Activated T-helper 1 cell treated with anti-CD3 and anti-CD28 coated beads, Interleukin-12 subunit alpha, Interleukin-12 subunit beta, Interleukin-2, Interleukin-4 antibody, amounts not matched to agents 30 ng/mL and 10 ng/mL and 1 ng/mL, durations not matched to agents 14 hours and 24 hours and 36 hours (primary cell): ENCODE measurements at regions not wholly inside any gene's neighbourhood (a gene's known extent, or its start where the extent isn't known, plus 50 kb on each side); places are given as distances from the start of the nearest gene placed in this dataset.
"Not testable (repeated sequence)": the region's sequence is repeated elsewhere in the genome, so short reads cannot be mapped to it uniquely, and the experiment has no call there.

ENCODE experiments used
- DNase-seq: peaks from one replicate; pipeline ENCODE4 v3.0.0; 2021; ENCODE audit warnings: low spot score
- H3K27ac Mint-ChIP-seq: one replicate; pipeline ENCODE4 v1.8.0; 2021; ENCODE audit warnings: mild to moderate bottlenecking, mixed read lengths
- H3K27me3 Mint-ChIP-seq: one replicate; pipeline ENCODE4 v1.8.0; 2022; ENCODE audit warnings: mild to moderate bottlenecking, moderate library complexity, mixed read lengths; ENCODE audit not compliant: insufficient read depth
- H3K36me3 Mint-ChIP-seq: one replicate; pipeline ENCODE4 v1.8.0; 2021; ENCODE audit warnings: low read depth, mixed read lengths
- H3K4me1 Mint-ChIP-seq: one replicate; pipeline ENCODE4 v1.8.0; 2021; ENCODE audit warnings: low read depth, mixed read lengths
- H3K4me3 Mint-ChIP-seq: one replicate; pipeline ENCODE4 v1.8.0; 2021; ENCODE audit warnings: mild to moderate bottlenecking, moderate library complexity, mixed read lengths
- H3K9me3 Mint-ChIP-seq: one replicate; pipeline ENCODE4 v1.8.0; 2021; ENCODE audit warnings: mixed read lengths
- intact Hi-C: fragments of 100-400 bp; cut with micrococcal nuclease; formaldehyde crosslinking; loops from one replicate; pipeline ENCODE4 v1.15.1; 2024

DNA sequence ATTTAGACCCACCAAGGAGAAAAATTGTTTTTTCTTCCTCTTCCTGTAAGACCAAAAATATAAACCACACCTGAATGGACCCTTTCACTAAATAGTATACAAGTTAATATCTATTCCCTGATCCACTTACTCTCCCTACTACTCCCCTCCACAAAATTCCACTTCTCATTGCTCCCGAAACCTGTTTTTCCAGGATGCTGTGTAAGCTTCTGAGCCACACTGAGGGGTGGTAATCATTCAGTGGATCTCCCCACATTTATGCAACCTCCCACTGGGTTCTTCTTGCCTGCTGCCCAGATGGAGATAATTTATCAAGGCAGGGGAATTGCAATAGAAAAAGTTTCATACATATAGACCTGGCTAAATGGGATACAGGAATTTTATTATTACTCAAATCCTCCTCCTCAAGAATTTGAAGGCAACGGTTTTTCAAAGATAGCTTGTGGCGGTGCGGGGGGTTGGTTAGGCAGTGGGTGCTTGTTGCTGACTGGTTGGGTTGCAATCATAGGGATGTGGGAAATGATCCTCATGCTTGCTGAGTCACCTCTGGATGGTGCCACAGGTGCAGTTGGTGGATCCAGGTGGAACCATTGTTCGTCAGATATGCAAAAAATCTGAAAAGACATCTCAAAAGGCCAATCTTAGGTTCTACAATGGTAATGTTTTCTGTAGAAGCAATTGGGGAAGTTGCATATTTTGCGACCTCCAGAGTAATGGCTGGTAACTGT, 970.3 kb downstream of the CNTNAP5 start:
- intact Hi-C loops = no loop called here
- Mint-ChIP-seq H3K27ac (no peak overlapping the region), H3K36me3 (no peaks in the 10 kb centered on the region), H3K27me3 (no peaks in the 10 kb centered on the region), H3K4me3 (no peak overlapping the region), H3K9me3 (no peaks in the 10 kb centered on the region), H3K4me1 (no peaks in the 10 kb centered on the region)
- no peak for DNase-seq

DNA sequence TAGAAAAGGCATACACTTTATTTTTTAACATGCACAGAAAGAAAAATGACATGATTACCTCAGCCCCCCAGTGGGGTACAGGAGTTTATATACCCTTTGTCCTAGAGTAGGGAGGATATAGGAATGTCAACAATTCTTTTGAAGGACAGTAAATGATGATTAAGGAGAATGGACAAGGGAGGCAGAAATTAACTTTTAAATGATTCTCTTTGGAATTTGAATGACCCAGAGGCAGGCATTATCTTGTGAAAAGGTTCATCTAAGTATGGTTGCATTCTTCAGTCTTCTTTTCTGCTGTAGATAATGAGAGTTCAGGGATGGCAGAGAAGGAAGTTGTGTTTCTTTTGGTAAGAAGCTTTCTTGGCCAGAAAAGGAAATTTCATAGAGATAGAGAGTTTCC, 971.3 kb downstream of the CNTNAP5 start:
- DNase-seq = no peak
- Mint-ChIP-seq H3K9me3 (peaks cover 2% of the 10 kb centered on the region), H3K36me3 (no peaks in the 10 kb centered on the region), H3K27me3 (no peaks in the 10 kb centered on the region), H3K27ac (no peak overlapping the region), H3K4me1 (no peaks in the 10 kb centered on the region), H3K4me3 (no peak overlapping the region)
- intact Hi-C loops = no loop called here

DNA sequence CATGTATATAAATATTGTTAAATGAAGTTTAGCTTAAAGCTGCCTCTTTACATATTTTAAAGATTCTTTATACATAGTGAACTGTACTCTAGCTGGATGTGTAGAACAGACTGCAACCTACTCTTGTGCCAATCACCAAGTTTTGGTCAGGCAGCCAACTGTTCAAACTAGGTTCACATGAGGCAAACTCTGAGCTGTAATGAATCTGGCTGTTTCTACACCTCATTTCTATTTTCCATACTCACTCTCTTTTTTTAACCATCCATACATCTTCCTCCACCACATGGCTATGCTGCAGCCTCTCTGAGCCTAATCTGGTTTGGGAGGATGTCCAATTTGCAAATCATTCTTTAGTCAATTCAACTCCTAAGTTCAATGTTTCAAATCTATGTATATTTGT, 974.8 kb downstream of the CNTNAP5 start:
- intact Hi-C loops = no loop called here
- no peak for DNase-seq
- Mint-ChIP-seq H3K27ac (no peak overlapping the region), H3K4me3 (no peak overlapping the region), H3K4me1 (no peaks in the 10 kb centered on the region), H3K9me3 (peaks cover 6% of the 10 kb centered on the region), H3K36me3 (no peaks in the 10 kb centered on the region), H3K27me3 (no peaks in the 10 kb centered on the region)

DNA sequence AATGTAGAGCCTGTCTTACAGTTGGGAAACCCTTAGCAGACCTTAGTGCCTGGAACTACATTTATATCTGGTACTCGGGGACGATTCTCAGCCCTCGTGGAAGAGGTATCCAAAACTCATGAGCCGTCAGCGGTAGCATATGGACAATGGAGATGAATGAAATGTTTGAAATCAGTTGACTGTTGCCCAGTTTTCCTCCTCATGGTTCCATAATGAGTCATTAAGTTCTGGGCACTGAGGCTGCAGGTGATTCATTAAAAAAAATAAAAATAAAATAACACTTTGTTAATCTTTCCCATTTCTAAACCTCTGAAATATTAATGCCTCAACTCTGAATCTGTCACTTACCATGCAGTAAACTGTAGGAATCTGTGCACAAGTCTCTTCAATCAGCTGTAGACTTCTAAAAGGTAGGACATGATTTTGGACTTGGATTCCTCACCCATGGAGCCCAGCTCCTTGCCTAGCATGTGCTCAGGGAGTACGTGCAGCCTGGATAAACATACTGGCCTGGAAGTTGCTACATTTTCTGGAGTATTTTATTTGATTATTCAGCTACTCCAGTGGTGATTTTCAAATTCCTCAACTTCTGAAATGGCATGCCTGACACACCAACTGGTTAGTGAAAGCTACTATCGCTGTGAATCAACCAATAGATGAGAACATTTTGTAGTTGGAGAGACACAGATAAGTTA, 979.2 kb downstream of the CNTNAP5 start:
- intact Hi-C loops = no loop called here
- Mint-ChIP-seq H3K9me3 (peaks cover 6% of the 10 kb centered on the region), H3K27me3 (no peaks in the 10 kb centered on the region), H3K4me1 (no peaks in the 10 kb centered on the region), H3K36me3 (no peaks in the 10 kb centered on the region), H3K27ac (no peak overlapping the region), H3K4me3 (no peak overlapping the region)
- no peak for DNase-seq

DNA sequence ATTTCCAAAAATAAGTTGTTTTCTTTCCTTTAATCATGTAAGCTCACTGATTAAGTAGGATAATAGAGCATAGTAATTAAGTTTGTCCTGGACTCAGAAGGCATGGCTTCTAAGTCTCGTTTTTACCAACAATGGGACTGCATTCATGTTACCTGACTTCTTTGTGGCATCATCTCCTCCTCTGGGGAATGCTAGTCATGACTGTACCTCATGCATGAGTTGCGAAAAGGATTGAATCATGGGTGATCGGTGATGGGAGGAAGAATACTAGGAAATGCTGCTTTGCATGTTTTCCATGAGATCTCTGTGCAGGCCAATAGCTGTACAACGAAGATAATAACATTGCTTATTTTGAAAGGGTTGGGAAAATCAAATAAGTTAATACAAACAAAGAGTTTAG, 981.6 kb downstream of the CNTNAP5 start:
- Mint-ChIP-seq H3K27me3 (no peaks in the 10 kb centered on the region), H3K9me3 (peaks cover 4% of the 10 kb centered on the region), H3K36me3 (no peaks in the 10 kb centered on the region), H3K4me1 (no peaks in the 10 kb centered on the region), H3K27ac (no peak overlapping the region), H3K4me3 (no peak overlapping the region)
- no peak for DNase-seq
- intact Hi-C loops = no loop called here

DNA sequence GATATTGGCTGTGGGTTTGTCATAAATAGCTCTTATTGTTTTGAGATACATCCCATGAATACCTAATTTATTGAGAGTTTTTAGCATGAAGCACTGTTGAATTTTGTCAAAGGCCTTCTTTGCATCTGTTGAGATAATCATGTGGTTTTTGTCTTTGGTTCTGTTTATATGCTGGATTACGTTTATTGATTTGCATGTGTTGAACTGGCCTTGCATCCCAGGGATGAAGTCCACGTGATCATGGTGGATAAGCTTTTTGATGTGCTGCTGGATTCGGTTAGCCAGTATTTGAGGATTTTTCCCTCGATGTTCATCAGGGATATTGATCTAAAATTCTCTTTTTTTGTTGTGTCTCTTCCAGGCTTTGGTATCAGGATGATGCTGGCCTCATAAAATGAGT, 1003.6 kb downstream of the CNTNAP5 start:
- H3K27ac Mint-ChIP-seq, H3K4me1 Mint-ChIP-seq, H3K27me3 Mint-ChIP-seq, H3K4me3 Mint-ChIP-seq, H3K36me3 Mint-ChIP-seq, intact Hi-C loops, DNase-seq: not testable (repeated sequence)
- H3K9me3 Mint-ChIP-seq = peaks cover 33% of the 10 kb centered on the region

DNA sequence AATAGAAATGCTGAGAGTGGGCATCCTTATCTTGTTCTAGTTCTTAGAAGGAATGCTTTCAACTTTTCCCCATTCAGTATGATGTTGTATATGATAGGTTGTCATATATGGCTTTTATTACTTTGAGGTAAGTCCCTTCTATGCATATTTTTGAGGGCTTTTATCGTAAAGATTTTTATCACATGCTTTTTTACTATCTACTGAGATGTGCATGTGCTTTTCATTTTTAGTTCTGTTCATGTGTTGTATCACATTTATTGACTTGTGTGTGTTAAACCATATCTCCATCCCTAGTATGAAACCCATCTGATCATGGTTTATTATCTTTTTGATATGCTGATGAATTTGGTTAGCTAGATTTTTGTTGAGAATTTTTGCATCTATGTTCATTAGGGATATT, 1008.8 kb downstream of the CNTNAP5 start:
- H3K36me3 Mint-ChIP-seq = no peaks in the 10 kb centered on the region
- no peak for DNase-seq
- intact Hi-C loops = no loop called here
- no peak overlapping the region for H3K4me3 Mint-ChIP-seq
- H3K27me3 Mint-ChIP-seq = no peaks in the 10 kb centered on the region
- no peak overlapping the region for H3K27ac Mint-ChIP-seq
- no peaks in the 10 kb centered on the region for H3K4me1 Mint-ChIP-seq
- H3K9me3 Mint-ChIP-seq = peaks cover 40% of the 10 kb centered on the region

DNA sequence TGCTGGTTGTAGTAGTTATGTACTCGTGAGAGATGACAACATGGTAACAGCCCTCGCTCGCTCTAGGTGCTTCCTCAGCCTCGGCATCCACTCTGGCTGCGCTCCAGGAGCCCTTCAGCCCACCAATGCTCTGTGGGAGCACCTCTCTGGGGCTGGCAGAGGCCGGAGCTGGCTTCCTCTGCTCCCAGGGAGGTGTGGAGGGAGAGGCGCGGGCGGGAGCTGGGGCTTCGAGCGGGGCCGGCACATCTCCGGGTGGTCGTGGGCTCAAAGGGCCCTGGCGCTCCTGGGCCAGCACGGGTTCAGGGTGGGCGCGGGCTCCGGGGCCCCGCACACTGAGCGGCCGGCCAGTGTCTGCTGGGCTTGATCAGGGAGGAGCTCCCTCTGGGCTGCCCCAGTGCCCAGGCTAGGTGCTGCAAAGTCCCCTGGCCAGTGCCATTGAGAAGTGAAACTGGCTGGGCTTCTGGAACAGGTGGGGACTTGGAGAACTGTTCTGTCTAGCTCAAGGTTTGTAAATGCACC, 1012.1 kb downstream of the CNTNAP5 start:
- H3K27ac Mint-ChIP-seq = no peak overlapping the region
- intact Hi-C loops = no loop called here
- no peaks in the 10 kb centered on the region for H3K36me3 Mint-ChIP-seq
- DNase-seq = no peak
- peaks cover 31% of the 10 kb centered on the region for H3K9me3 Mint-ChIP-seq
- no peaks in the 10 kb centered on the region for H3K4me1 Mint-ChIP-seq
- H3K4me3 Mint-ChIP-seq = no peak overlapping the region
- H3K27me3 Mint-ChIP-seq = no peaks in the 10 kb centered on the region

DNA sequence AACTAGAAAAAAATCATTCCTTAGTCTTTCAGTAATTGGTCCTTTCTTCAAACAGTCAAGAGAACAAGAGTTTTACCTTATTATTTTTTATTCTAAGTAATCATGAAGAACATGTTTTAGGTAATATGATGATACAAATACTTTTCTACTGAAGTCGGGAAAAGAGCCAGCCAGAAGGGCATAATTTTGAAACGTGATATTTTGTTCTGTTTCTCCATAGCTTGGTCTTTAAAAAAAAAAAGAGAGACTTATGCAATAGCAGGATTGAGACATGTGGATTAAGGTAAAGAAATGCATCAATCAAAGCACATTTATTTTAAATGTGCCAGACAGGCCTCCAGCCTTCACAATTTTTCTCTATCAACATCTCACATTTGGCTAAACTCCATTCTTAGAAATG, 1016.8 kb downstream of the CNTNAP5 start:
- intact Hi-C loops = no loop called here
- H3K9me3 Mint-ChIP-seq = no peaks in the 10 kb centered on the region
- no peaks in the 10 kb centered on the region for H3K4me1 Mint-ChIP-seq
- DNase-seq = no peak
- no peaks in the 10 kb centered on the region for H3K27me3 Mint-ChIP-seq
- H3K27ac Mint-ChIP-seq = no peak overlapping the region
- no peak overlapping the region for H3K4me3 Mint-ChIP-seq
- H3K36me3 Mint-ChIP-seq = no peaks in the 10 kb centered on the region

DNA sequence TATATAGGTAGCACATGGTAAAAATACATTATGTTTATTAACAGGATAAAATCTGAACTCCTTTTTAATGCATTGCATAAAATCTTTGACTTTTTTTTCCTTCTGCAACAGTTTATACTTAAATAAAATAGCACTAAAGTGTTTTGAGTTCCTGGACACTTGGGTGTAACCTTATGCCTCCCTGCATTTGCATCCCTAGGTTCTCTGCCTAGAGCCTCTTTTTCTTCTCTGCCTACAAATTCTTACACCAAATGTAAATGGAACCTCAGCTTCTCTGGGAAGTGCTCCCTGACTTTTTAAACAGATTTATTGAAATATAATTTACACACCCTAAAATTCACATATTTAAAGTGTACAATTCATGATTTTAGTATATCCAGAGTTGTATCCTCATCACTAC, 1017.6 kb downstream of the CNTNAP5 start:
- no peak for DNase-seq
- H3K9me3 Mint-ChIP-seq = no peaks in the 10 kb centered on the region
- intact Hi-C loops = no loop called here
- H3K27me3 Mint-ChIP-seq = no peaks in the 10 kb centered on the region
- no peak overlapping the region for H3K4me3 Mint-ChIP-seq
- H3K36me3 Mint-ChIP-seq = no peaks in the 10 kb centered on the region
- no peak overlapping the region for H3K27ac Mint-ChIP-seq
- H3K4me1 Mint-ChIP-seq = no peaks in the 10 kb centered on the region

DNA sequence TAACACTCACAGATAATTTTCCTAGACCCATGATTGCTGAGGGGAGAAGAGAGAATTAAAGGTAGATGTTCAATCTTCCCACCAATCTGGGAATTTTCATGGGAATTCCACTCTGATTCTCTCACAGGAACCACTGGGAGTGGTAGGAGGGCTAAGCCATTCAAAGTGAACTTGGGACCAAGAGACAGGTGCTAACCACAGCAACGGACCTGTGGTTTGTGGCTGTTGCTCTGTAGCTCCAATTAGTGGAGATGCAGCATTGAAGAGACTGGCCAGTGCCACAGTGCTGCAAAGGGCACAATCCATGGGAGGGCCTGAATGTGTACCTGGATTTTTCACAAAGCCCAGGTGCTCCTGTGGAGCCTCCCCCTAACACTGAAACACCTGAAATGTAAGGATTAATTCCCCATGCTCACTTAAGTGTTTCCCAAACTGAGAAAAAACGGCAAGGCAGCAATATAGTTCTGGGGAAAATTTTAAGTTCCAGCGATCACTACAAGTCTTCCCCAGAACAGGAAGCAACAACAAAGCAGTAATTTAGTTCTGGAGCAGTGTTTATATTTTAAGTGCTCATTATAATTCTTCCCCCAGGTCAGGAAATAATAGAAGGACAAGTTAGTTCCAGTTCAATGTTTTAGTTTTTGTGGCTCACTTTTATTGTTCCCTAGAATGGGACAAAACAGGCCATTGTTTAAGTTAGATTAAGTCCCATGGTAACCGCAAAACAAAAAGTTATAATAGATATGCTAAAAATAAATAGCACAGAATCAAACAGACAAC, 1045.8 kb downstream of the CNTNAP5 start:
- intact Hi-C loops = no loop called here
- no peaks in the 10 kb centered on the region for H3K4me1 Mint-ChIP-seq
- no peaks in the 10 kb centered on the region for H3K27me3 Mint-ChIP-seq
- H3K4me3 Mint-ChIP-seq = no peak overlapping the region
- no peak overlapping the region for H3K27ac Mint-ChIP-seq
- no peaks in the 10 kb centered on the region for H3K36me3 Mint-ChIP-seq
- H3K9me3 Mint-ChIP-seq = no peaks in the 10 kb centered on the region
- DNase-seq = no peak

DNA sequence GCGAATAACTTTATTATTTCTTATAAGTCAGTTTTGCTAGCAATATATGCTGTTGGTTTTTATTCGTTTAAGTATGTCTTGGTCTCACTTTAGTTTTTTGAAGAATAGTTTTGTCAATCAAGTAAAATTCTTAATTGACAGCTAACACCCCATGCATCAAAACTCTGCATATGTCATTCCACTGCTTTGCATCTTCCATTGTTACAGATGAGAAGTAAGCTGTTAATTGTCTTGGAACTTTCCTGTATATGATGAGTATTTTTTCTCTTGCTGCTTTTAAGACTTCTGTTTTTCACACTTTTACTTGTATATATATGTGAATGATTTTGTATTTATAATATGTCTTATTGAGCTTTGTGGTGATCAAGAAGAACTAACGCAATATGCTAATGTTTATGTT, 1048.4 kb downstream of the CNTNAP5 start:
- Mint-ChIP-seq H3K9me3 (no peaks in the 10 kb centered on the region), H3K27me3 (no peaks in the 10 kb centered on the region), H3K4me1 (no peaks in the 10 kb centered on the region), H3K4me3 (no peak overlapping the region), H3K27ac (no peak overlapping the region), H3K36me3 (no peaks in the 10 kb centered on the region)
- no peak for DNase-seq
- intact Hi-C loops = no loop called here

DNA sequence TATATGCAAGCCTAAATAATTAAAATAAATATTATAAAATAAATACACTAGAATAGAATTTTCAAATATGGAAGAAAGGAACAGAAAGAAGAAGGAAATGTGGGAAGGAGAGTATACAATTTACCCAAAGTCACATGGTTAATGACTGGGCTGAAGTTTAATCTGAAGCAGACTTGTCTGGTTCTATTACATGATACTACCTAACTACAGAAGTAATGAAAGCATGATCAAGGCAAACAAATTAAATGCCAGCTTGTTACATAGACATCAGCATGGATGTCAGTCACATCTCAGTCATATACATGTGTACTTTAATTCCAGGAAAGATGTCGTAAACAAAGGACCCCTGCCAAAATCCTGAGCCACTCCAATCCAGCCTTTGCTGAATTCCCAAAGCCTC, 1060.8 kb downstream of the CNTNAP5 start:
- intact Hi-C loops = no loop called here
- H3K4me3 Mint-ChIP-seq = no peak overlapping the region
- H3K27me3 Mint-ChIP-seq = no peaks in the 10 kb centered on the region
- H3K4me1 Mint-ChIP-seq = no peaks in the 10 kb centered on the region
- no peaks in the 10 kb centered on the region for H3K36me3 Mint-ChIP-seq
- peaks cover 24% of the 10 kb centered on the region for H3K9me3 Mint-ChIP-seq
- H3K27ac Mint-ChIP-seq = no peak overlapping the region
- DNase-seq = no peak
